ENCODE measurements at regions not wholly inside any gene's neighbourhood (a gene's known extent, or its start where the extent isn't known, plus 50 kb on each side); places are given as distances from the start of the nearest gene placed in this dataset.

DNA sequence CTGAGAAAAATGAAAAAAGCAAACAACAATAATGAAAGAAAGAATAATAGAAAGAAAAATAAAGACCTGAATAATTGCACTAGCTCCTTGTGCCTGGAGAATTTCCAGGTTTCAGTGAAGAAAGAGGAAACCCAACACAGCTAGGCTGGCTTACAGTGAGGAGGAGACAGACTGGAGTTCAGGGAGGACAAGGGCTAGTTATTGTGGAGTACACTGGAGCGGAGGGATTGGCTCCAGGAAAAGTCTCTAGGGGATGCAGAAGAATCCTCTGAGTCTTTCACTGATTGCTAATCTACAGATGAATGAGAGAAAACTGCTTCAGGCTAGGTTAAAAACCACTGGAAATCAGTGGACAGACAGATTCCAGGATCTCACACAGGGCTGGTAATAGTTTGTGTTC is 163.6 kb upstream of the RBMS1 start:
- no peaks in the 10 kb centered on the region for H3K9me3 ChIP-seq
- CTCF ChIA-PET, result no interaction called here
- POLR2A ChIA-PET, result no interaction called here
- TF ChIP-seq FOXJ3 (CRISPR knock-in tag; IDR thresholded peaks at IDR 0.05), result no peak
- no peak for TF ChIP-seq ELF1 (IDR thresholded peaks at IDR 0.05)
- TF ChIP-seq GATA2 (CRISPR knock-in tag; IDR thresholded peaks at IDR 0.05), result no peak
- TF ChIP-seq, protein P1, sequence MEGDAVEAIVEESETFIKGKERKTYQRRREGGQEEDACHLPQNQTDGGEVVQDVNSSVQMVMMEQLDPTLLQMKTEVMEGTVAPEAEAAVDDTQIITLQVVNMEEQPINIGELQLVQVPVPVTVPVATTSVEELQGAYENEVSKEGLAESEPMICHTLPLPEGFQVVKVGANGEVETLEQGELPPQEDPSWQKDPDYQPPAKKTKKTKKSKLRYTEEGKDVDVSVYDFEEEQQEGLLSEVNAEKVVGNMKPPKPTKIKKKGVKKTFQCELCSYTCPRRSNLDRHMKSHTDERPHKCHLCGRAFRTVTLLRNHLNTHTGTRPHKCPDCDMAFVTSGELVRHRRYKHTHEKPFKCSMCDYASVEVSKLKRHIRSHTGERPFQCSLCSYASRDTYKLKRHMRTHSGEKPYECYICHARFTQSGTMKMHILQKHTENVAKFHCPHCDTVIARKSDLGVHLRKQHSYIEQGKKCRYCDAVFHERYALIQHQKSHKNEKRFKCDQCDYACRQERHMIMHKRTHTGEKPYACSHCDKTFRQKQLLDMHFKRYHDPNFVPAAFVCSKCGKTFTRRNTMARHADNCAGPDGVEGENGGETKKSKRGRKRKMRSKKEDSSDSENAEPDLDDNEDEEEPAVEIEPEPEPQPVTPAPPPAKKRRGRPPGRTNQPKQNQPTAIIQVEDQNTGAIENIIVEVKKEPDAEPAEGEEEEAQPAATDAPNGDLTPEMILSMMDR (IDR thresholded peaks at IDR 0.05), result no peak
- no peak for TF ChIP-seq TEAD4 (IDR thresholded peaks at IDR 0.05; ENCODE audit: borderline replicate concordance, insufficient read depth)
- TF ChIP-seq YY1 (IDR thresholded peaks at IDR 0.05; ENCODE audit: low read depth), result no peak
- no peak for TF ChIP-seq NFIC (IDR thresholded peaks at IDR 0.05; ENCODE audit: borderline replicate concordance)
- TF ChIP-seq, protein P2, sequence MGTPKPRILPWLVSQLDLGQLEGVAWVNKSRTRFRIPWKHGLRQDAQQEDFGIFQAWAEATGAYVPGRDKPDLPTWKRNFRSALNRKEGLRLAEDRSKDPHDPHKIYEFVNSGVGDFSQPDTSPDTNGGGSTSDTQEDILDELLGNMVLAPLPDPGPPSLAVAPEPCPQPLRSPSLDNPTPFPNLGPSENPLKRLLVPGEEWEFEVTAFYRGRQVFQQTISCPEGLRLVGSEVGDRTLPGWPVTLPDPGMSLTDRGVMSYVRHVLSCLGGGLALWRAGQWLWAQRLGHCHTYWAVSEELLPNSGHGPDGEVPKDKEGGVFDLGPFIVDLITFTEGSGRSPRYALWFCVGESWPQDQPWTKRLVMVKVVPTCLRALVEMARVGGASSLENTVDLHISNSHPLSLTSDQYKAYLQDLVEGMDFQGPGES (IDR thresholded peaks at IDR 0.05; ENCODE audit: low read depth, low read length), result no peak
- TF ChIP-seq RAD21 (IDR thresholded peaks at IDR 0.05; ENCODE audit: low read length), result no peak
- no peak for TF ChIP-seq MEF2A (IDR thresholded peaks at IDR 0.05; ENCODE audit: borderline replicate concordance, low read depth)
- no peak for TF ChIP-seq SMC3 (IDR thresholded peaks at IDR 0.05; ENCODE audit: low read depth, low read length)
- no peak for TF ChIP-seq EP300 (IDR thresholded peaks at IDR 0.05; ENCODE audit: borderline replicate concordance in 1 of 2, low read depth in 1 of 2, low read length in 1 of 2)
- TF ChIP-seq, protein P3, sequence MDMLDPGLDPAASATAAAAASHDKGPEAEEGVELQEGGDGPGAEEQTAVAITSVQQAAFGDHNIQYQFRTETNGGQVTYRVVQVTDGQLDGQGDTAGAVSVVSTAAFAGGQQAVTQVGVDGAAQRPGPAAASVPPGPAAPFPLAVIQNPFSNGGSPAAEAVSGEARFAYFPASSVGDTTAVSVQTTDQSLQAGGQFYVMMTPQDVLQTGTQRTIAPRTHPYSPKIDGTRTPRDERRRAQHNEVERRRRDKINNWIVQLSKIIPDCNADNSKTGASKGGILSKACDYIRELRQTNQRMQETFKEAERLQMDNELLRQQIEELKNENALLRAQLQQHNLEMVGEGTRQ (IDR thresholded peaks at IDR 0.05; ENCODE audit: borderline replicate concordance, low read depth, low read length), result no peak
- TF ChIP-seq TAF1 (IDR thresholded peaks at IDR 0.05; ENCODE audit: borderline replicate concordance, low read depth, low read length), result no peak
- no peak for TF ChIP-seq NRF1 (IDR thresholded peaks at IDR 0.05; ENCODE audit: low read depth, low read length)
- TF ChIP-seq RFX5 (IDR thresholded peaks at IDR 0.05; ENCODE audit: low read length), result no peak
- no peak for TF ChIP-seq GABPA (IDR thresholded peaks at IDR 0.05; ENCODE audit: low read depth)
- peaks cover 0 to 5% of the 10 kb centered on the region in 2 experiments; a peak in 2 of 4 replicates for H3K4me1 ChIP-seq (ENCODE audit: control insufficient read depth in 1 of 2, insufficient read depth in 2 of 2, low read depth in 1 of 2, low read length in 1 of 2)
- H3K27me3 ChIP-seq (ENCODE audit: insufficient read depth), result no peaks in the 10 kb centered on the region
- H3K27ac ChIP-seq (ENCODE audit: low read depth in 2 of 2, low read length in 1 of 2), result no peak overlapping the region
- no peak overlapping the region for H3K4me2 ChIP-seq
- DNase-seq, result no peak
- no peaks in the 10 kb centered on the region for H3K36me3 ChIP-seq (replicated peaks in 1 of 2; ENCODE audit: control insufficient read depth in 1 of 2, insufficient read depth in 2 of 2, low read length in 1 of 2)
- no peaks in the 10 kb centered on the region for H3F3A ChIP-seq (replicated peaks; ENCODE audit: insufficient read depth)
- no peak overlapping the region for H3K4me3 ChIP-seq (ENCODE audit: low read depth in 2 of 2, low read length in 1 of 2)
- WGBS (ENCODE audit: low lambda C conversion rate), result 100% methylated on average over 1 of the region's 1 CpG
- no peak overlapping the region for H3K9ac ChIP-seq
- H4K20me1 ChIP-seq (ENCODE audit: insufficient read depth), result no peaks in the 10 kb centered on the region
- no peak overlapping the region for H2AFZ ChIP-seq (ENCODE audit: low read depth)
- H3K79me2 ChIP-seq (ENCODE audit: insufficient read depth), result no peaks in the 10 kb centered on the region
- H3K9me2 ChIP-seq, result no peaks in the 10 kb centered on the region

All from SK-N-SH (cell line).